ENCODE measurements at regions not wholly inside any gene's neighbourhood (a gene's known extent, or its start where the extent isn't known, plus 50 kb on each side); places are given as distances from the start of the nearest gene placed in this dataset.

DNA sequence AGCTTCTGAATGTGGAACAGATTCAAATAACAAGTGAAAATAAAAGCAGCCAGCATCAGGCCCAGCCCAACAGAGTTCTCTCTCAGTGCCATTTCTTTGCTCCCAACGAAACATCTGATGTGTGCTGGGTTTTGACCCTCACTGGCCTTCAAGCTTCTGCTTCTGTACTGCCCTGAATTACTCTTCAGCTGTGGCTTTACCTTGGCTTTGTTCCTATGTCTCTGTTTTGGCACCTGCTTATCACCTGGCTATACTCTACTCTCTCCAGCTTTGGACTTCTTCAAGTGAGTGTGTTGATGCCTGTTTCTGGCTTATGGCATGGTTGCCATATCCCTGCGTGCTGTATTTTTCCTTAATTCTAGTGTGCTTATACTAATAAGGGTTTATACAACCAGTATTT is 768.3 kb downstream of the SORCS1 start:
- ChIA-PET POLR2A (no interaction called here), CTCF (no interaction called here)
- Mint-ChIP-seq H3K9me3 (no peaks in the 10 kb centered on the region), H3K4me1 (peaks cover 9% of the 10 kb centered on the region), H3K27me3 (ENCODE audit: low read depth) (no peaks in the 10 kb centered on the region; the same call in 1 of the 2 replicates), H3K4me3 (no peak overlapping the region), H3K27ac (no peak overlapping the region), H3K36me3 (no peaks in the 10 kb centered on the region)
- DNase-seq (ENCODE audit: low spot score) (no peak), ATAC-seq (no peak)
- TF ChIP-seq, protein P1, sequence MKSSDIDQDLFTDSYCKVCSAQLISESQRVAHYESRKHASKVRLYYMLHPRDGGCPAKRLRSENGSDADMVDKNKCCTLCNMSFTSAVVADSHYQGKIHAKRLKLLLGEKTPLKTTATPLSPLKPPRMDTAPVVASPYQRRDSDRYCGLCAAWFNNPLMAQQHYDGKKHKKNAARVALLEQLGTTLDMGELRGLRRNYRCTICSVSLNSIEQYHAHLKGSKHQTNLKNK (CRISPR knock-in tag; IDR thresholded peaks at IDR 0.05), result no peak
- TF ChIP-seq ZNF396 (CRISPR knock-in tag; IDR thresholded peaks at IDR 0.05; ENCODE audit: borderline replicate concordance) (no peak), STAT6 (CRISPR knock-in tag; conservative IDR thresholded peaks at IDR 0.05; ENCODE audit: low read depth) (no peak), RELA (CRISPR knock-in tag; IDR thresholded peaks at IDR 0.05; ENCODE audit: borderline replicate concordance) (no peak), AFF4 (CRISPR knock-in tag; IDR thresholded peaks at IDR 0.05; ENCODE audit: borderline replicate concordance) (no peak), ZNF317 (CRISPR knock-in tag; IDR thresholded peaks at IDR 0.05; ENCODE audit: borderline replicate concordance, low read depth) (no peak), ERG (CRISPR knock-in tag; IDR thresholded peaks at IDR 0.05) (no peak), SMAD4 (CRISPR knock-in tag; IDR thresholded peaks at IDR 0.05) (no peak), ZSCAN18 (CRISPR knock-in tag; IDR thresholded peaks at IDR 0.05) (no peak), ELF4 (CRISPR knock-in tag; IDR thresholded peaks at IDR 0.05; ENCODE audit: low read depth) (no peak), MYBL2 (CRISPR knock-in tag; IDR thresholded peaks at IDR 0.05) (no peak), FOXP1 (CRISPR knock-in tag; IDR thresholded peaks at IDR 0.05; ENCODE audit: borderline replicate concordance) (no peak), ETV6 (CRISPR knock-in tag; IDR thresholded peaks at IDR 0.05) (no peak)
- TF ChIP-seq, protein P2, sequence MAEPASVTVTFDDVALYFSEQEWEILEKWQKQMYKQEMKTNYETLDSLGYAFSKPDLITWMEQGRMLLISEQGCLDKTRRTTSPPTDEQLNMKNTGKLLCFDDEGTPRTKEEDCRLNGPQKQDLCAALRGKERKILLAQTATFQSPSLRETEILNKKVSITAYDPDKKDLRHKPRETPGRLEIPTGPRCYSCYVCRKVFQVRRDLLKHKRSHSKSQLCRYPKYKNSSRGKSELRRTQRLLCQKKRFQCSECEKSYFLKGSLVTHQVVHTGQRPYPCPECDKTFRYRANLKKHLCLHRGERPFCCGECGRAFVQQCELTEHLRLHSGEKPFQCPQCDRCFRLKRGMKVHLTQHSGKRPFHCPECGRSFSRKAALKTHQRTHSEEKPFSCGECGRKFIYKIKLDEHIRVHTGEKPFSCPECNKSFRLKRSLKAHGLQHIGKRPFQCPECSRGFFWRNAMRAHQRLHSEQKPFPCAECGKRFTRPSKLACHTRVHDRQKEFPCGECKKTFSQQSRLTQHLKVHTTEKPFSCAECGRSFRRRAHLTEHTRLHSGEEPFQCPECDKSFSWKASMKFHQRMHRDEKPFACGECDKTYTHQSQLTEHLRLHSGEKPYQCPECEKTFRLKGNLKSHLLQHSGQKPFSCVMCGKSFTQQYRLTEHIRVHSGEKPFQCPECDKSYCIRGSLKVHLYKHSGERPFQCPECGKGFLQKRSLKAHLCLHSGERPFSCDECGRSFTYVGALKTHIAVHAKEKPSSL (CRISPR knock-in tag; conservative IDR thresholded peaks at IDR 0.05), result no peak
- TF ChIP-seq, protein P3, sequence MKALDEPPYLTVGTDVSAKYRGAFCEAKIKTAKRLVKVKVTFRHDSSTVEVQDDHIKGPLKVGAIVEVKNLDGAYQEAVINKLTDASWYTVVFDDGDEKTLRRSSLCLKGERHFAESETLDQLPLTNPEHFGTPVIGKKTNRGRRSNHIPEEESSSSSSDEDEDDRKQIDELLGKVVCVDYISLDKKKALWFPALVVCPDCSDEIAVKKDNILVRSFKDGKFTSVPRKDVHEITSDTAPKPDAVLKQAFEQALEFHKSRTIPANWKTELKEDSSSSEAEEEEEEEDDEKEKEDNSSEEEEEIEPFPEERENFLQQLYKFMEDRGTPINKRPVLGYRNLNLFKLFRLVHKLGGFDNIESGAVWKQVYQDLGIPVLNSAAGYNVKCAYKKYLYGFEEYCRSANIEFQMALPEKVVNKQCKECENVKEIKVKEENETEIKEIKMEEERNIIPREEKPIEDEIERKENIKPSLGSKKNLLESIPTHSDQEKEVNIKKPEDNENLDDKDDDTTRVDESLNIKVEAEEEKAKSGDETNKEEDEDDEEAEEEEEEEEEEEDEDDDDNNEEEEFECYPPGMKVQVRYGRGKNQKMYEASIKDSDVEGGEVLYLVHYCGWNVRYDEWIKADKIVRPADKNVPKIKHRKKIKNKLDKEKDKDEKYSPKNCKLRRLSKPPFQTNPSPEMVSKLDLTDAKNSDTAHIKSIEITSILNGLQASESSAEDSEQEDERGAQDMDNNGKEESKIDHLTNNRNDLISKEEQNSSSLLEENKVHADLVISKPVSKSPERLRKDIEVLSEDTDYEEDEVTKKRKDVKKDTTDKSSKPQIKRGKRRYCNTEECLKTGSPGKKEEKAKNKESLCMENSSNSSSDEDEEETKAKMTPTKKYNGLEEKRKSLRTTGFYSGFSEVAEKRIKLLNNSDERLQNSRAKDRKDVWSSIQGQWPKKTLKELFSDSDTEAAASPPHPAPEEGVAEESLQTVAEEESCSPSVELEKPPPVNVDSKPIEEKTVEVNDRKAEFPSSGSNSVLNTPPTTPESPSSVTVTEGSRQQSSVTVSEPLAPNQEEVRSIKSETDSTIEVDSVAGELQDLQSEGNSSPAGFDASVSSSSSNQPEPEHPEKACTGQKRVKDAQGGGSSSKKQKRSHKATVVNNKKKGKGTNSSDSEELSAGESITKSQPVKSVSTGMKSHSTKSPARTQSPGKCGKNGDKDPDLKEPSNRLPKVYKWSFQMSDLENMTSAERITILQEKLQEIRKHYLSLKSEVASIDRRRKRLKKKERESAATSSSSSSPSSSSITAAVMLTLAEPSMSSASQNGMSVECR (CRISPR knock-in tag; IDR thresholded peaks at IDR 0.05; ENCODE audit: borderline replicate concordance), result no peak
